ENCODE measurements at regions not wholly inside any gene's neighbourhood (a gene's known extent, or its start where the extent isn't known, plus 50 kb on each side); places are given as distances from the start of the nearest gene placed in this dataset.

DNA sequence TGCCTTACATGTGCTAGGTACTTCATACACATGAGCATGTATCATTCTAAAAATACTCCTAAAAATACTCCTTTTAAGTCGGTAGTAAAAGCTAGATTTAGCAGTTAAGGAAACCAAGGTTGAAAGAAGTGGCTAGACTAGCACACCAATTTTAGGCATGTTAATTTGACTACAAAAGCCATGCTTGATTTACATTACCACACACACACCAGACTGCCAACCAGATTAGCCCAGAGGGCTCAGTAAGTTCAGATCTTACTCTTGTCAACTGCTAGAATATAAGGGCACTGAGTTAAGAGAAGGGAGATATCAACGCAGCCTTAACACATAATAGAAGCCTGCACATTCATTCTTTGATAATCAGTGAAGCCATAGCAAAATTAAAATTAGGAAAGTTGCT is 117.9 kb downstream of the MID1IP1 start:
- intact Hi-C loops (cut with DNase I): no loop called here
- TF ChIP-seq, protein P1, sequence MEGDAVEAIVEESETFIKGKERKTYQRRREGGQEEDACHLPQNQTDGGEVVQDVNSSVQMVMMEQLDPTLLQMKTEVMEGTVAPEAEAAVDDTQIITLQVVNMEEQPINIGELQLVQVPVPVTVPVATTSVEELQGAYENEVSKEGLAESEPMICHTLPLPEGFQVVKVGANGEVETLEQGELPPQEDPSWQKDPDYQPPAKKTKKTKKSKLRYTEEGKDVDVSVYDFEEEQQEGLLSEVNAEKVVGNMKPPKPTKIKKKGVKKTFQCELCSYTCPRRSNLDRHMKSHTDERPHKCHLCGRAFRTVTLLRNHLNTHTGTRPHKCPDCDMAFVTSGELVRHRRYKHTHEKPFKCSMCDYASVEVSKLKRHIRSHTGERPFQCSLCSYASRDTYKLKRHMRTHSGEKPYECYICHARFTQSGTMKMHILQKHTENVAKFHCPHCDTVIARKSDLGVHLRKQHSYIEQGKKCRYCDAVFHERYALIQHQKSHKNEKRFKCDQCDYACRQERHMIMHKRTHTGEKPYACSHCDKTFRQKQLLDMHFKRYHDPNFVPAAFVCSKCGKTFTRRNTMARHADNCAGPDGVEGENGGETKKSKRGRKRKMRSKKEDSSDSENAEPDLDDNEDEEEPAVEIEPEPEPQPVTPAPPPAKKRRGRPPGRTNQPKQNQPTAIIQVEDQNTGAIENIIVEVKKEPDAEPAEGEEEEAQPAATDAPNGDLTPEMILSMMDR (IDR thresholded peaks at IDR 0.05): no peak
- no peak overlapping the region for H3K27ac ChIP-seq
- ATAC-seq (no peak), DNase-seq (no peak)
- 70 to 82% methylated on average over 2 of the region's 2 CpGs for WGBS, 2 donors
- H3K27me3 ChIP-seq: peaks cover 0 to 7% (median 0%) of the 10 kb centered on the region in 7 donors
- peaks cover 0 to 9% (median 0%) of the 10 kb centered on the region in 9 donors for H3K4me1 ChIP-seq
- H3K9me3 ChIP-seq: no peaks in the 10 kb centered on the region
- H3K36me3 ChIP-seq: no peaks in the 10 kb centered on the region
- no peak overlapping the region for H3K4me3 ChIP-seq

DNA sequence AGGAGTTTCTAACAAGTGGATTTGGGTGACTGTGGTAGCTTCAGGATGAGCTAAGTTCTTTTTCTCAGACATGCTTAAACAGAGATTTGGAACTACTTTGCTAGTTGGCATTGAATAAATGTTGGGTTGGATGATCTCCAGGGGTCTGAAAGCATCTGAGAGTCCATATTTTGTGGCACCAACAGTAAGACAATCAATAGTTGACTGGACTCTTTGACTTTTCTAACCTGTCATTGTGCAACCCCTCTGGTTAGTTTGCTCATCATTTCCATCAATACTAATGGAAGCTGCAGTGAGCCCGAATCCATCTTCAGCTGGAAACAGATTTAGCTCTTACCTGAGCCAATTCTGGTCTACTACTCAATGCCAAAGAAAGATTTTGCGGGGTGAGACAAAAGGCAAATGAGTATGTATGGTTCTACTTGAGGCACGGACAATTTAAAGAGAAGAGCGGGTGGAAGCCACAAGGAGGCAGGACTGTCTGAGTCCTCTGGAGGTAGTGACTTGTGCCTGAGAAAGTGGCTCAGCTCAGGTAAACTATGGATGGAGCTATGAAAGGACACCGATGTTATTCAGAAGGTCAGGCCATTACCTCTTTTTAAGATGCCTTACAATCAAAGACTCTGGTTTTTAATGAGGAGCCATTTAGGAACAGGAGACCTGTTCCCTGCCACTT is 118.7 kb downstream of the MID1IP1 start:
- TF ChIP-seq, protein P1 (IDR thresholded peaks at IDR 0.05): no peak
- Histone ChIP-seq H3K4me1 (peaks cover 0 to 9% (median 0%) of the 10 kb centered on the region in 9 donors), H3K9me3 (no peaks in the 10 kb centered on the region), H3K4me3 (no peak overlapping the region), H3K36me3 (no peaks in the 10 kb centered on the region), H3K27ac (no peak overlapping the region), H3K27me3 (peaks cover 0 to 5% (median 0%) of the 10 kb centered on the region in 7 donors)
- intact Hi-C loops (cut with DNase I): no loop called here
- ATAC-seq (no peak), DNase-seq (no peak)
- WGBS, 2 donors: 93 to 95% methylated on average over 5 of the region's 5 CpGs

DNA sequence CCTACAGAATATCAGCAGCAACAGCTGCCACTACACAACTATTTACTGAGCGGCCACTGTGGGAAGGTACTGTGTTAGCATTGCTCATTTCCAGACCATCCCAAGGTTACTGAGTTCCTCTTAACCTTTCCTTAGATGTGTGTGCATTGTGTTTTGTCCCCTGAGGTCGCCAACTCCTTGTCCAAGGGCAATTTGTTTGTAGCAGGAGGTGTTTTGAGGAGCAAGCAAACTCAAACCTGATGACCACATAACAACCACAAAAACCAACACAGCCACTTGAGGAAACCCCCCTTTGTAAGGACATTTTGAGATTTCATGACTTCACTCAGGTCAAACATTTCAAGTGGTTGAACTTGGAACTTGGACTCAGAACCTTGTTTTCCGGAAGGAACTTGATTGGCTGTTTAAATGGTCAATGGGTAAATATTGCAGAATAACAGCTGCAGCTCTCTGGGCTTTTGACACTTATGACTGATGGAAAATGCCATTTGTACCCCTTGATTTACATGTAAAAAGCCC is 122.3 kb downstream of the MID1IP1 start:
- TF ChIP-seq, protein P1 (IDR thresholded peaks at IDR 0.05): no peak
- no peak overlapping the region for H3K27ac ChIP-seq
- no peaks in the 10 kb centered on the region for H3K9me3 ChIP-seq
- H3K4me1 ChIP-seq: no peaks in the 10 kb centered on the region
- WGBS, 2 donors: 95 to 98% methylated on average over 3 of the region's 3 CpGs
- intact Hi-C loops (cut with DNase I): no loop called here
- H3K27me3 ChIP-seq: no peaks in the 10 kb centered on the region
- H3K4me3 ChIP-seq: no peak overlapping the region
- H3K36me3 ChIP-seq: no peaks in the 10 kb centered on the region
- ATAC-seq: no peak
- DNase-seq: no peak

DNA sequence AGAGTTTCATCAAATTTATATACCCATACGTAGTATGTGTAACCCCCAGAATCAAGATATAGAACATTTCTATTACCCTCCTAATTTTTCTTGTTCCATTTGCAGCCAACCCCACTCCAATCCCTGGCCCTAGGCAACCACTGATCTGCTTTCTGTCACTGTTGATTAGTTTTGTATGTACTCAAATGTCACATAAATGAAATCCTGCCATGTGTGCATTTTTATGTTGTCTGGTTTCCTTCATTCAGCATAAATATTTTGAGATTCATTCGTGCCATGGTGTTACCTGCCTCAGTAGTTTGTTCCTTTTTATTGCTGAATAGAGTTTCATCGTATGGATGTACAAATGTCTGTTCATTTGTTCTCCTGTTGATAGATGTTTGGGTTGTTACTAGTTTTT is 126.3 kb downstream of the MID1IP1 start:
- Histone ChIP-seq H3K9me3 (no peaks in the 10 kb centered on the region), H3K27me3 (peaks cover 0 to 6% (median 0%) of the 10 kb centered on the region in 7 donors), H3K4me1 (peaks cover 0 to 3% (median 0%) of the 10 kb centered on the region in 9 donors), H3K27ac (no peak overlapping the region), H3K36me3 (no peaks in the 10 kb centered on the region), H3K4me3 (no peak overlapping the region)
- TF ChIP-seq, protein P1 (IDR thresholded peaks at IDR 0.05): no peak
- WGBS, 2 donors: 64 to 71% methylated on average over 3 of the region's 3 CpGs
- DNase-seq: no peak
- intact Hi-C loops (cut with DNase I): no loop called here
- ATAC-seq: no peak

All from heart right ventricle (tissue), 16 donors.